ENCODE measurements at regions not wholly inside any gene's neighbourhood (a gene's known extent, or its start where the extent isn't known, plus 50 kb on each side); places are given as distances from the start of the nearest gene placed in this dataset.

DNA sequence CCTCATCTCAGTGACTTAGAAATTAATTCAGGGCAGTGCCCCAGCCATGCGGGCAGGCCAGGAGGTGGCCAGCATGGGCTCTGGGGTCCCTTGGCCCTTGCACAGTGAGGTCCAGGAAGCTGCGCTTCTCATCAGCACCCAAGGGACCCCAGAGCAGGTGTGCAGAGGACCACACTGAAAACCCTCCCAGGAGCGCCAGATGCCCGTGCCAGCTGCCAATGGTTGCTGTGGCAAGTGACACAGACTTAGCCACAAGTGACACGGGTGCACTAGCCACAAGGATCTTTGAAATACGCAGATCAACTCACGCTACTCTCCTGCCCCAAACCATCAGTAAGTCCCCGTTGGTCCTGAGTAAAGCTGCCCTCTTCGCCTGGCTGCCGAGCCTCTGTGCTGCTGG is 88.1 kb downstream of the ERMARD start:
- TF ChIP-seq, protein P1, sequence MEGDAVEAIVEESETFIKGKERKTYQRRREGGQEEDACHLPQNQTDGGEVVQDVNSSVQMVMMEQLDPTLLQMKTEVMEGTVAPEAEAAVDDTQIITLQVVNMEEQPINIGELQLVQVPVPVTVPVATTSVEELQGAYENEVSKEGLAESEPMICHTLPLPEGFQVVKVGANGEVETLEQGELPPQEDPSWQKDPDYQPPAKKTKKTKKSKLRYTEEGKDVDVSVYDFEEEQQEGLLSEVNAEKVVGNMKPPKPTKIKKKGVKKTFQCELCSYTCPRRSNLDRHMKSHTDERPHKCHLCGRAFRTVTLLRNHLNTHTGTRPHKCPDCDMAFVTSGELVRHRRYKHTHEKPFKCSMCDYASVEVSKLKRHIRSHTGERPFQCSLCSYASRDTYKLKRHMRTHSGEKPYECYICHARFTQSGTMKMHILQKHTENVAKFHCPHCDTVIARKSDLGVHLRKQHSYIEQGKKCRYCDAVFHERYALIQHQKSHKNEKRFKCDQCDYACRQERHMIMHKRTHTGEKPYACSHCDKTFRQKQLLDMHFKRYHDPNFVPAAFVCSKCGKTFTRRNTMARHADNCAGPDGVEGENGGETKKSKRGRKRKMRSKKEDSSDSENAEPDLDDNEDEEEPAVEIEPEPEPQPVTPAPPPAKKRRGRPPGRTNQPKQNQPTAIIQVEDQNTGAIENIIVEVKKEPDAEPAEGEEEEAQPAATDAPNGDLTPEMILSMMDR (IDR thresholded peaks at IDR 0.05) = no peak
- no peak for TF ChIP-seq POLR2A (IDR thresholded peaks at IDR 0.05)
